ENCODE measurements at regions not wholly inside any gene's neighbourhood (a gene's known extent, or its start where the extent isn't known, plus 50 kb on each side); places are given as distances from the start of the nearest gene placed in this dataset.

GRCh38 chr3:140777631-140778233 lies 99.9 kb downstream of the TRIM42 start:
- TF ChIP-seq CTCF (IDR thresholded peaks at IDR 0.05; ENCODE audit: insufficient read depth, low read length, poor library complexity, severe bottlenecking) (no peak), EZH2phosphoT487 (conservative IDR thresholded peaks at IDR 0.05; ENCODE audit: low read length) (no peak)

Data from SU-DHL-6 (cell line).